Activated T-cell treated with anti-CD3 and anti-CD28 coated beads, Interleukin-2, amount 50 U/mL, for 72 hours (primary cell): ENCODE measurements at regions not wholly inside any gene's neighbourhood (a gene's known extent, or its start where the extent isn't known, plus 50 kb on each side); places are given as distances from the start of the nearest gene placed in this dataset.
"Not testable (repeated sequence)": the region's sequence is repeated elsewhere in the genome, so short reads cannot be mapped to it uniquely, and the experiment has no call there.

Experiments used
- ATAC-seq, 2 donors: fragments of 150-1000 bp; cut with Tn5 transposase; replicated peaks in 1 of 2; 2 replicates each; pipeline ENCODE4 v1.10.0; 2021; ENCODE audit warnings: moderate library complexity in 2 of 2, mild to moderate bottlenecking in 1 of 2
- DNase-seq, 2 donors: peaks; one replicate each; pipeline ENCODE4 v3.0.0; 2021 to 2022; ENCODE audit warnings: mixed read lengths in 1 of 2
- H3K27ac Mint-ChIP-seq: one replicate; pipeline ENCODE4 v1.8.0; 2022; ENCODE audit warnings: mild to moderate bottlenecking, moderate library complexity, mixed read lengths
- H3K27me3 Mint-ChIP-seq: one replicate; pipeline ENCODE4 v1.8.0; 2022; ENCODE audit warnings: low read depth, mixed read lengths
- H3K36me3 Mint-ChIP-seq, 2 donors: one replicate each; pipeline ENCODE4 v1.8.0; 2022; ENCODE audit warnings: mixed read lengths in 2 of 2, mild to moderate bottlenecking in 1 of 2; ENCODE audit not compliant: insufficient read depth in 2 of 2
- H3K4me1 Mint-ChIP-seq: one replicate; pipeline ENCODE4 v1.8.0; 2022; ENCODE audit warnings: low read depth, mixed read lengths
- H3K4me3 Mint-ChIP-seq, 2 donors: one replicate each; pipeline ENCODE4 v1.8.0; 2022; ENCODE audit warnings: mild to moderate bottlenecking in 2 of 2, mixed read lengths in 2 of 2, moderate library complexity in 2 of 2
- H3K9me3 Mint-ChIP-seq, 2 donors: one replicate each; pipeline ENCODE4 v1.8.0; 2022; ENCODE audit warnings: mixed read lengths in 2 of 2

DNA sequence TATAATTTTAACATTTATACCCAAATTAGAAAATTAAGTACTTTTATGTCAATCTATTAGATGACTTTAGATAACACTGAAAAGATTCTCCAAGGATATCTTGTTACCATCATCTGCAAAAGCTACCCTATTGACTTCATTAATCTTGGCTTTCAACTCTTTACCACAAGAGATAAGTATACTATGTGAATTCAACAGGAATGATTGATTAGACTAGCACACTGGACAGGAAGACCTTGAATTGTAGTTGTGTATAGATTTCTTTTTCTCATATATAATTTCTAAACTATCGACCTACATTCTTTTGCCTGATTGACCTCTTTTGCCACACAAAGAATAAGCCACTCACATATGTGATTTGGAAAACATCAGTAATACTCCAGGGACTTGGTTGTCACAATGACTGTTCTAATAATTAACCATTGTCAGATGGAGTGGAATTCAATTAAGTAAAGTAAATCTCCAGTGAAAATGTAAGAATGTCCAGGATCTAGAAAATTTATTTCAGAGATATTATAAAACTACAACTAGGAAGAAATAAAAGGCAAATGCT, 1132.0 kb downstream of the SORCS1 start:
- Mint-ChIP-seq H3K9me3 (peaks cover 4% of the 10 kb centered on the region in 2 donors), H3K27ac (no peak overlapping the region), H3K4me3 (no peak overlapping the region)

DNA sequence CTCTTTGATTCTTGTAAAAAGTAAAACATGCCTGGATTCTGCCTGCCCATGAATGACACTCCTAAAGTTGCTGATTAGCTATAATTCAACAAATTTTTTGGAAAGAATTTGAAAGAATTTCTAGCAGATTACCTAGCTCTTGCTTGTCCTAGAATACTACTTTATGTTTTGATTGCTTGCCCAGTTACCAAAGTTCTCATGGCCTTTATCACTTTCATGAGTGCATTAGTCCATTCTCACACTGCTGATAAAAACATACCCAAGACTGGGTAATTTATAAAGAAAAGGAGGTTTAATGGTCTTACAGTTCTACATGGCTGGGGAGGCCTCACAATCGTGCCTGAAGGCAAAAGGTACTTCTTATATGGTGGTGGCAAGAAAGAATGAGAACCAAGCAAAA, 1137.3 kb downstream of the SORCS1 start:
- Mint-ChIP-seq H3K27me3 (no peaks in the 10 kb centered on the region), H3K9me3 (peaks cover 2 to 6% of the 10 kb centered on the region in 2 donors), H3K36me3 (no peaks in the 10 kb centered on the region), H3K27ac (no peak overlapping the region), H3K4me3 (no peak overlapping the region), H3K4me1 (no peaks in the 10 kb centered on the region)
- no peak for ATAC-seq
- DNase-seq: no peak

More for the DNA sequence above, 1132.0 kb downstream of the SORCS1 start:
- DNase-seq (no peak), ATAC-seq (no peak)
- Mint-ChIP-seq H3K36me3 (peaks cover 0 to 2% of the 10 kb centered on the region in 2 donors), H3K4me1 (no peaks in the 10 kb centered on the region), H3K27me3 (no peaks in the 10 kb centered on the region)

DNA sequence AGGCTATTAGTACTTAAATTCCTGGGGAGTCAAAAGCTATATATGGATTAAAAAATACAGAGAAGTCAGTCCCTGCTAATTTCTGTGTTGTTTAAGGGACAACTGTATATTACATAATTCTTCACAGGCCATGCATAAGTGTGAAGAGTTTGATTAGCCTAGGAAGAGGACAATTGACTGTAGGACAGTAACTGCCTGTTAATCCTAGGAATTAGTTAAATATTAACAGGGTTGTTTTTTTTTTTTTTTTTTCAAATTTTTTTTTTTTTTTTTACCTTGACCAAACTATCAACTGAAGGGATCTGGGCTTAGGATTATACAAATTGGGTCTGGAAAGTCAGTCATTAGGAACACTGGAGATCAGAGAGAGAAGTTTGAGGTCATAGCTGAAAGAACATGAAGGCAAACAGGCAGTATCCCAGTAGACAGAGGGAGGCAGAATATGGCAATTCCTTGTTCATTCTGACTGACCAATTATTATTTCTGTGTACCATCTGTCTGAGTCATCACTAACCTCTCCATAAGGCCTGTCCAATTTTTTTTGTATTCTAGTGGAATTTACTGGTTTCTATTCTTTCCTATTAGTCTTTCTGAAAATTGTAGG, 1139.2 kb downstream of the SORCS1 start:
- peaks cover 2 to 6% of the 10 kb centered on the region in 2 donors for H3K9me3 Mint-ChIP-seq
- no peaks in the 10 kb centered on the region for H3K4me1 Mint-ChIP-seq
- no peaks in the 10 kb centered on the region for H3K36me3 Mint-ChIP-seq
- ATAC-seq (no peak), DNase-seq (no peak)
- H3K4me3 Mint-ChIP-seq: no peak overlapping the region
- H3K27ac Mint-ChIP-seq: no peak overlapping the region
- no peaks in the 10 kb centered on the region for H3K27me3 Mint-ChIP-seq

DNA sequence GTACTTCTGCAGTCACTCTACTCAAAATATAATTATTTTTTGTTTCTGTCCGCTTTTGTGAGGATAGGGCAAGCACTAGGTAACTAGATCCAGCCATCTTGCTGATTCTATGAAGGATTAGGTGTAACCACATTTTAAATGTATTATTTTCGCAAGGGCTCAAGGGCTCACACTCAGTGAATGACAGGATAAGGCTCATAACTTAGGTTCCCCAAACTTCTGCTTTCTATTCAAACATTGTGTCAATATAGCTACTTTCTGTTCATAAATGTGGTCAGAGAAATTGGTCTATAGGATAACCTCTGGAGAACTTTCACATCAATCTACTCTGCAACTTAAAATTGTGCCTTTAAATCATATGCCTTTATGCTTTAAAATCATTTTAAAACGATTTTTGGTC, 1141.2 kb downstream of the SORCS1 start:
- DNase-seq (no peak), ATAC-seq (no peak)
- H3K36me3 Mint-ChIP-seq: no peaks in the 10 kb centered on the region
- no peak overlapping the region for H3K4me3 Mint-ChIP-seq
- no peaks in the 10 kb centered on the region for H3K27me3 Mint-ChIP-seq
- no peaks in the 10 kb centered on the region for H3K4me1 Mint-ChIP-seq
- no peak overlapping the region for H3K27ac Mint-ChIP-seq
- H3K9me3 Mint-ChIP-seq: peaks cover under 1 to 4% of the 10 kb centered on the region in 2 donors

DNA sequence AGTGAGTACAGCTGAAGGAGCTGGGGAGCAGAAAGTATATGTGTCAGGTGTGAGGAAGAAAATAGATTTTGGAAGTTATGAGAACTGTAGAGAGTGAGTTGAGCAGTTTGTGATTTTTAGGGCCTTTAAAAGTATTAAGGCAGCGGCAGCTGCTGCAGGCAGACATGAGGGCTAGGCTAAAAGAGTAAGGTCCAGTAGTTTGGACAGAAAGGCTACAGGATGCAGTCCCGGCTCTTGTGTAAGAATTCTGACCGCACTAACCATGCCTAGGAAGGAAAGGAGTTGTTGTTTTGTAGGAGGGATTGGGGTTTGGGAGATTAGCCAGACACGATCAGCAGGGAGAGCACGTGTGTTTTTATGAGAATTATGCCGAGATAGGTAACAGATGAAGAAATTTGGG, 1144.9 kb downstream of the SORCS1 start:
- ATAC-seq, H3K4me1 Mint-ChIP-seq: not testable (repeated sequence)

DNA sequence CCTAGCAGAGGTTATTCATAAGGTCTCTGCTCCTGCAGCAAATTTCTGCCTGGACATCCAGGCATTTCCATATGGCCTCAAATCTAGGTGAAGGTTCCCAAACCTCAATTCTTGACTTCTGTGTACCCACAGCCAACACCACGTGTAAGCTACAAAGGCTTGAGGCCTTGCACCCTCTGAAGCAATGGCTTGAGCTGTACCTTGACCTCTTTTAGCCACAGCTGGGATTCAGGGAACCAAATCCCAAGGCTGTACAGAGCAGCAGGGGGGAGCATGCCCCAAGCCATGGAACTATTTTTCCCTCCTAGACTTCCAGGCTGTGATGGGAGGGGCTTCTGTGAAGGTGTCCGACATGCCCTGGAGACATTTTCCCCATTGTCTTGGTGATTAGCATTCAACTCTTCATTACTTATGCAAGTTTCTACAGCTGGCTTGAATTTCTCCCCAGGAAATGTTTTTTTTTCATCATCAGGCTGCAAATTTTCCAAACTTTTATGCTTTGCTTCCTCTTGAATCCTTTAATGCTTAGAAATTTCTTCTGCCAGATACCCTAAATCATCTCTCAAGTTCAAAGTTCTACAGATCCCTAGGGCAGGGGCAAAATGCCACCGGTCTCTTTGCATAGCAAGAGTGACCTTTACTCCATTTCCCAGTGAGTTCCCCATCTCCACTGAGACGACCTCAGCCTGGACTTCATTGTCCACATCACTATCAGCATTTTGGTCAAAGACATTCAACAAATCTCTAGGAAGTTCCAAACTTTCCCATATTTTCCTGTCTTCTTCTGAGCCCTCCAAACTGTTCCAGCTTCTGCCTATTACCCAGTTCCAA, 1148.9 kb downstream of the SORCS1 start:
- H3K4me1 Mint-ChIP-seq, H3K9me3 Mint-ChIP-seq, H3K27me3 Mint-ChIP-seq, ATAC-seq, H3K36me3 Mint-ChIP-seq, DNase-seq, H3K27ac Mint-ChIP-seq, H3K4me3 Mint-ChIP-seq: not testable (repeated sequence)

More for the DNA sequence above, 1144.9 kb downstream of the SORCS1 start:
- not testable (repeated sequence) for H3K4me3 Mint-ChIP-seq, H3K27ac Mint-ChIP-seq, H3K36me3 Mint-ChIP-seq, DNase-seq, H3K27me3 Mint-ChIP-seq, H3K9me3 Mint-ChIP-seq

DNA sequence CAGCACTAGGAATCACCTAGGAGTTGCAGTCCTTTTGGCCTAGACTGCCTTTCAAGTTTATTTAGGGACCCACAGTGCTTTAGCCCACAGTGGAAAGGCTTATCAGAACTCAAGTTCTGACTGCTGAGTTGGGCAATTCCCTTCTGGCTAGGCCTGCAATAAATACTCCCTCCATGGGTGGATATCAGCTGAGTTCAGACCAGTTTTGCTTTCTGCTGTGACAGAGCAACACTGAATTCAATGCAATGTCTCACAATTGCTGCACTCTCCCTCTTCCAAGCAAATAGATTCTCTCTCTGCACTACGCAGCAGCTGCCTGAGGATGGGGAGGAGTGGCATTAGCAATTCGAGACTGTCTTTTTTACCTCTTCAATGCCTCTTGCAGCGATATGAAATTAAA, 1153.3 kb downstream of the SORCS1 start:
- H3K36me3 Mint-ChIP-seq: no peaks in the 10 kb centered on the region

DNA sequence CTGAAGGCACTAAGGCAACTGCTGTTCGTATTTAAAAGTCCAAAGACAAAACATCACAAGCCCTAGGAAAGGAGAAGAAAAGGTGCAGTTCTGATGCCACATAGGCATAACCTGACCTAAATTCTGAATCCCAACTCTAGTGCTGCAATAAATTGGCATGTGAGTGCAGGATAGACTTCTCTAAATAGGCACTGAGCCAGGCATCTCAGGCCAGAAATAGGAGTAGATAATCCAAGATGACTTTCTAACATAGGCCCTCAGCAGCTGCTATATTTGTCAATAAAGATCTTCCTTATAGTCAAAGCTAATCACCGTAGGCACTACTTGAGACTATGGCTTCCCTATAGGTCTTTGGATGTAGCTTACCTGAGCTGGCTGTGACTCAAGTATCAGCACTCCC, 1163.8 kb downstream of the SORCS1 start:
- Mint-ChIP-seq H3K27ac (no peak overlapping the region), H3K9me3 (peaks cover 4 to 6% of the 10 kb centered on the region in 2 donors), H3K36me3 (peaks cover 0 to 3% of the 10 kb centered on the region in 2 donors), H3K4me3 (no peak overlapping the region), H3K4me1 (no peaks in the 10 kb centered on the region), H3K27me3 (no peaks in the 10 kb centered on the region)
- ATAC-seq: no peak
- no peak for DNase-seq

More for the DNA sequence above, 1153.3 kb downstream of the SORCS1 start:
- Mint-ChIP-seq H3K4me1 (no peaks in the 10 kb centered on the region), H3K27ac (no peak overlapping the region), H3K27me3 (no peaks in the 10 kb centered on the region), H3K9me3 (peaks cover 1 to 3% of the 10 kb centered on the region in 2 donors), H3K4me3 (no peak overlapping the region)
- no peak for ATAC-seq
- no peak for DNase-seq

DNA sequence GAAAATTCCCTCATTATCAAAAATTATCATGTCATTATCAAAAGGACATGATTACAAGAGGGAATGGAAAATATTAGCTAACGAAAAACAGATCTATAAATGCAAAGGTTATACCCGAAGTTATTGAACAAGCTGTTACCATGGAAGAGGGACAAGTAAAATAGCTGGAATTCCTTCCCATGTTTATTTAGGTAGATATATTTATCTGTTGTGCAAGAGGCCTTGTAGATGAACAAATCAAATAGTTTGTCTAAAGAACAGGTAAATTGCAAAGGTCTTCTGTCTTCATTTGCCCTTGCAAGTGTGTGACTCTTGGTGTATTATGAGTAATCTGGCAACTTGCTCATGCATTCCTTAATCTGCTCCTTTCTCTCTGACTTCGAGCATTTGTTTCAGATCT, 1170.9 kb downstream of the SORCS1 start:
- no peak for DNase-seq
- H3K4me1 Mint-ChIP-seq: no peaks in the 10 kb centered on the region
- no peaks in the 10 kb centered on the region for H3K27me3 Mint-ChIP-seq
- H3K27ac Mint-ChIP-seq: no peak overlapping the region
- no peak overlapping the region for H3K4me3 Mint-ChIP-seq
- no peaks in the 10 kb centered on the region for H3K36me3 Mint-ChIP-seq
- H3K9me3 Mint-ChIP-seq: peaks cover 0 to 1% of the 10 kb centered on the region in 2 donors
- ATAC-seq: no peak

DNA sequence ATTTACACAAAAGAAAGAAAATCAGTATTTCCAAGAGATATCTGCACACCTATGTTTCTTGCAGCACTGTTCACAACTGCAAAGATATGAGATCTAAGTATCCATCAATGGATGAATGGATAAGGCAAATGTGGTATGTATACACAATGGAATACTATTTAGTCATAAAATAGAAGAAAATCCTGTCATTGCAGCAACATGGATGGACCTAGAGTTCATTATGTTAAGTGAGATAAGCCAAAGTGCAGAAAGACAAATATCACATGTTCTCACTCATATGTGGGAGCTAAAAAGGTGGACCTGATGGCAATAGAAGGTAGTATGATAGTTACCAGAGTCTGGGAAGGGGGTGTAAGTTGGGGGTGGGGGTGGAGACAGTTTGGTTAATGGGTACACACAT, 1171.6 kb downstream of the SORCS1 start:
- Mint-ChIP-seq H3K4me3 (no peak overlapping the region), H3K9me3 (peaks cover 0 to 1% of the 10 kb centered on the region in 2 donors), H3K4me1 (no peaks in the 10 kb centered on the region), H3K27me3 (no peaks in the 10 kb centered on the region), H3K27ac (no peak overlapping the region), H3K36me3 (no peaks in the 10 kb centered on the region)
- ATAC-seq: no peak
- DNase-seq: no peak

DNA sequence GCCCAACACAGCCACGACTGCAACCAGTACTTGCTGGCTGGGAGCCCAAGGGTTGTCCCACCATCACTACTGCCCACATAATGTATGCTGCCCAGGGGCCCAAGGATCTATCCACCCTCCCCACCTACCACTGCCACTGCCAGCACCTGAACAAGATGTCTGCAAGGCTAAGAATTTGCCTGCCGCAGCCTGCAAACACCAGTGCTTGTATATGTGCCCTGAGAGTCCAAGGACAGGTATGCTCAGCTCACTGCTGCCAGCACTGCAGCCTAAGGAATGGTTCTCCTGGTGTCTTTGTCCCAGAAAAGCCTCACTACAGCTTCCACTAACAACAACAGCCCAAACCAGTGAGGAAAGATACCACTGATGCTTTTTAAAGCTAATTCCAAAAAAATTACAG, 1174.0 kb downstream of the SORCS1 start:
- ATAC-seq (no peak), DNase-seq (no peak)
- Mint-ChIP-seq H3K27ac (no peak overlapping the region), H3K4me1 (no peaks in the 10 kb centered on the region), H3K4me3 (no peak overlapping the region), H3K27me3 (no peaks in the 10 kb centered on the region), H3K36me3 (no peaks in the 10 kb centered on the region), H3K9me3 (peaks cover 0 to 1% of the 10 kb centered on the region in 2 donors)

DNA sequence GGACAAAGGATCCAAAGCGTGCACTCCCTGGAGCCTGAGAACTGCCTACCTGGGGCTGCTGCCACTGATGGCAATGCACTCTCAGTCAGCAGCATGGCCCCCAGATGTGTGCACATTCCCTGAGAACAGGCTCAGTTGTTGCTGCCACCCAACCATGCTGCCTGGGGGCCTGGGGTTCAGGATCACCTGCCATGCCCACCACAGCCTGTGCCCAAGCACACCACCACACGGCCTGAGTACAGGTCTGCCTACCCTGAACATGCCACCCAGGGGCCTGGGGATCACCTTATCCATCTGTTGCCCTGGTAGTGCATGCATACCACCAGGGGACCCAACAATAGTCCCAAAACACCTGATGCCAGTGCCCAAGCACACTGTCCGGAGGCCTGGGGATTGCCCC, 1174.5 kb downstream of the SORCS1 start:
- Mint-ChIP-seq H3K9me3 (peaks cover 0 to 1% of the 10 kb centered on the region in 2 donors), H3K27me3 (no peaks in the 10 kb centered on the region), H3K4me3 (no peak overlapping the region), H3K27ac (no peak overlapping the region), H3K36me3 (no peaks in the 10 kb centered on the region), H3K4me1 (no peaks in the 10 kb centered on the region)
- ATAC-seq (no peak), DNase-seq (no peak)

DNA sequence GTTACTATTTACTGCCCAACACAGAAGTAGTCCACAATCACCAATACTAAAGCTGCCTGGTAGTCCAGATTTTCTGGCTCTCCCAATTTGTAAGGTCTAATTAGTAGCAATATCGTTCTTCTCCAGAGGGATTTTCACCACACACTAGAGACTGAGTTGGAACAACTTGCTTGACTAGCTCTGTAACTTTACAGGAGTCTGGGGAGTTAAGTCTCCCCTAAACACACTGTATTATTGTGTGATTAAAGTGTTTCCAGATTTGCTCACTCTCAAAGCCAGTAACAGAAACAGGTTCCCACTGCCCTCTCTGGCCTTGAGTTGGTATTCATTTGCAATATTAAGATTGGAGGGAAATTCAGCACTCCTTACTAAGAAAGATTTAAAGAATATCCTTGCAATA, 1175.7 kb downstream of the SORCS1 start:
- no peaks in the 10 kb centered on the region for H3K4me1 Mint-ChIP-seq
- H3K27ac Mint-ChIP-seq: no peak overlapping the region

More for the DNA sequence above, 1175.7 kb downstream of the SORCS1 start:
- ATAC-seq (no peak), DNase-seq (no peak)
- no peak overlapping the region for H3K4me3 Mint-ChIP-seq
- peaks cover 0 to 1% of the 10 kb centered on the region in 2 donors for H3K9me3 Mint-ChIP-seq
- H3K36me3 Mint-ChIP-seq: no peaks in the 10 kb centered on the region
- H3K27me3 Mint-ChIP-seq: no peaks in the 10 kb centered on the region
